PC-9 (cell line): ENCODE measurements at regions not wholly inside any gene's neighbourhood (a gene's known extent, or its start where the extent isn't known, plus 50 kb on each side); places are given as distances from the start of the nearest gene placed in this dataset.

ENCODE experiments used
- BruUV-seq: library from RNA; stranded (reverse); fragments of 400-500 nt; replicated peaks from 2 replicates; lab custom pipeline; 2021; lab: Mats Ljungman, UMichigan
- CTCF ChIA-PET: fragments of 300-600 bp; sonication (Branson Sonifier 250); formaldehyde crosslinking; loops from one replicate; lab custom pipeline; 2022; ENCODE audit warnings: antibody characterized with exemption; lab: Charles Lee
- POLR2A ChIA-PET: fragments of 300-600 bp; sonication (Branson Sonifier 250); formaldehyde crosslinking; loops from one replicate; lab custom pipeline; 2022; ENCODE audit warnings: antibody characterized with exemption; ENCODE audit not compliant: unreplicated experiment; lab: Charles Lee
- DNase-seq, 2 experiments: peaks; one replicate each; pipeline versions ENCODE4 v3.0.0 to v3.0.0-alpha.2; 2015 to 2022; ENCODE audit warnings: mixed read lengths in 1 of 2
- H2AFZ ChIP-seq: fragments of 200-600 bp; sonication (generic); 2 replicates; pipeline ENCODE4 v1.8.1; 2017; ENCODE audit warnings: antibody characterized with exemption
- H3F3A ChIP-seq: fragments of 200-600 bp; sonication (generic); 2 replicates; pipeline ENCODE4 v1.8.1; 2017; ENCODE audit warnings: antibody characterized with exemption, mild to moderate bottlenecking, low read depth; ENCODE audit not compliant: insufficient read depth
- H3K27ac ChIP-seq: fragments of 200-600 bp; sonication (generic); 2 replicates; pipeline ENCODE4 v1.6.1; 2016; ENCODE audit warnings: mixed run types
- H3K27me3 ChIP-seq: fragments of 200-600 bp; sonication (generic); 2 replicates; pipeline ENCODE4 v1.6.1; 2016; ENCODE audit warnings: low read depth, mixed run types; ENCODE audit not compliant: insufficient read depth
- H3K36me3 ChIP-seq: fragments of 200-600 bp; sonication (generic); 2 replicates; pipeline ENCODE4 v1.6.1; 2016; ENCODE audit warnings: low read depth, mixed run types
- H3K4me1 ChIP-seq: fragments of 200-600 bp; sonication (generic); replicated peaks from 2 replicates; pipeline ENCODE4 v1.6.1; 2016; ENCODE audit warnings: mixed run types; ENCODE audit not compliant: insufficient read depth
- H3K4me2 ChIP-seq: fragments of 200-600 bp; sonication (generic); 2 replicates; pipeline ENCODE4 v1.6.1; 2017; ENCODE audit warnings: mixed run types
- H3K4me3 ChIP-seq: fragments of 200-600 bp; sonication (generic); 2 replicates; pipeline ENCODE4 v1.6.1; 2016; ENCODE audit warnings: mixed run types
- H3K79me2 ChIP-seq: fragments of 200-600 bp; sonication (generic); 2 replicates; pipeline ENCODE4 v1.6.1; 2017; ENCODE audit warnings: low read depth, mixed run types
- H3K9me2 ChIP-seq: fragments of 200-600 bp; sonication (generic); 2 replicates; pipeline ENCODE4 v1.8.1; 2017; ENCODE audit warnings: mild to moderate bottlenecking; ENCODE audit not compliant: insufficient read depth
- H3K9me3 ChIP-seq: fragments of 200-600 bp; sonication (generic); 2 replicates; pipeline ENCODE4 v1.8.1; 2016; ENCODE audit warnings: low read depth; ENCODE audit not compliant: insufficient read depth
- H4K20me1 ChIP-seq: fragments of 200-600 bp; sonication (generic); 2 replicates; pipeline ENCODE4 v1.8.1; 2017; ENCODE audit not compliant: insufficient read depth
- EZH2 ChIP-seq: fragments of 200-600 bp; sonication (generic); IDR thresholded peaks from 2 replicates; pipeline ENCODE4 v1.8.0; 2017; ENCODE audit warnings: antibody characterized with exemption, low read depth
- intact Hi-C: fragments of 100-400 bp; cut with micrococcal nuclease; formaldehyde crosslinking; loops from one replicate; pipeline ENCODE4 v1.10.0; 2022; ENCODE audit not compliant: unreplicated experiment
- TF ChIP-seq, protein P1 (sequence below): fragments of 200-600 bp; sonication (generic); conservative IDR thresholded peaks from 2 replicates; pipeline ENCODE4 v1.6.1; 2017; ENCODE audit warnings: mixed run types, antibody characterized with exemption, mild to moderate bottlenecking, moderate library complexity

- ChIA-PET POLR2A (no interaction called here), CTCF (no interaction called here)
- Histone ChIP-seq H3K27me3 (no peaks in the 10 kb centered on the region), H4K20me1 (no peaks in the 10 kb centered on the region), H3F3A (no peaks in the 10 kb centered on the region), H3K4me2 (no peak overlapping the region), H3K9me3 (no peaks in the 10 kb centered on the region), H3K79me2 (no peaks in the 10 kb centered on the region), H3K36me3 (no peaks in the 10 kb centered on the region), H3K9me2 (no peaks in the 10 kb centered on the region), H3K27ac (no peak overlapping the region), H3K4me1 (no peaks in the 10 kb centered on the region), H3K4me3 (no peak overlapping the region), H2AFZ (no peak overlapping the region)
- BruUV-seq, result no TSS peak
- intact Hi-C loops, result loop anchor here (1.0 kb wide), 1 partner anchor 171 kb away; no protein-coding TSS in a partner anchor
- TF ChIP-seq, protein P1, sequence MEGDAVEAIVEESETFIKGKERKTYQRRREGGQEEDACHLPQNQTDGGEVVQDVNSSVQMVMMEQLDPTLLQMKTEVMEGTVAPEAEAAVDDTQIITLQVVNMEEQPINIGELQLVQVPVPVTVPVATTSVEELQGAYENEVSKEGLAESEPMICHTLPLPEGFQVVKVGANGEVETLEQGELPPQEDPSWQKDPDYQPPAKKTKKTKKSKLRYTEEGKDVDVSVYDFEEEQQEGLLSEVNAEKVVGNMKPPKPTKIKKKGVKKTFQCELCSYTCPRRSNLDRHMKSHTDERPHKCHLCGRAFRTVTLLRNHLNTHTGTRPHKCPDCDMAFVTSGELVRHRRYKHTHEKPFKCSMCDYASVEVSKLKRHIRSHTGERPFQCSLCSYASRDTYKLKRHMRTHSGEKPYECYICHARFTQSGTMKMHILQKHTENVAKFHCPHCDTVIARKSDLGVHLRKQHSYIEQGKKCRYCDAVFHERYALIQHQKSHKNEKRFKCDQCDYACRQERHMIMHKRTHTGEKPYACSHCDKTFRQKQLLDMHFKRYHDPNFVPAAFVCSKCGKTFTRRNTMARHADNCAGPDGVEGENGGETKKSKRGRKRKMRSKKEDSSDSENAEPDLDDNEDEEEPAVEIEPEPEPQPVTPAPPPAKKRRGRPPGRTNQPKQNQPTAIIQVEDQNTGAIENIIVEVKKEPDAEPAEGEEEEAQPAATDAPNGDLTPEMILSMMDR, result peak; percentile 68
- no peak for TF ChIP-seq EZH2
- DNase-seq, result peak in 1 of 2 experiments; percentile 8
These were observed 676.1 kb downstream of the PTPRU start for GRCh38 chr1:29912425-29912824.

GRCh38 chr1:29909962-29910361 is 673.6 kb downstream of the PTPRU start:
- Histone ChIP-seq H3K27me3 (no peaks in the 10 kb centered on the region), H3K9me2 (no peaks in the 10 kb centered on the region), H3K36me3 (no peaks in the 10 kb centered on the region), H3F3A (no peaks in the 10 kb centered on the region), H3K4me2 (no peak overlapping the region), H3K4me3 (no peak overlapping the region), H3K79me2 (no peaks in the 10 kb centered on the region), H3K27ac (no peak overlapping the region), H2AFZ (no peak overlapping the region), H3K4me1 (no peaks in the 10 kb centered on the region), H4K20me1 (no peaks in the 10 kb centered on the region), H3K9me3 (no peaks in the 10 kb centered on the region)
- intact Hi-C loops, result no loop called here
- no peak for DNase-seq
- no TSS peak for BruUV-seq
- CTCF ChIA-PET, result no interaction called here
- POLR2A ChIA-PET, result no interaction called here
- TF ChIP-seq EZH2, result no peak
- TF ChIP-seq, protein P1, result no peak

DNA sequence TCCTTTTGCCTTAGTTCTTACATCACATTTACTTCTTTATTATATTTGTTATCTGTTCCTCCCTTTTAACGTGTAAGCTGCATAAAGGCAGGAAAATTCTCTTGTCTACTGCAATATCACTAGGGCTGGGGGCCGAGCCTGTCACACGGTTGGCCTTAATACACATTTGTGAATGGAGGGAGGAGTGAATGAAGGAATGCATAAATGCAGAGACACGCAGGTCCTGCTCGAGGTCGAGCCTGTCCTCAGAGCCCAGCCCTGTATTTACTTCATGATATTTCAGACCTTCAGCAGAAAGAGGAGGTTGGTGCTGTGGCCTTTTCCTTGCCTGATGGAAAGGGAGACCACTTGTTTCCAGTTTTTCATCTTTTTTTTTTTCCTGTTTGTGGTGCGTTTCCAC is 671.3 kb downstream of the PTPRU start:
- H3K9me3 ChIP-seq, result no peaks in the 10 kb centered on the region
- H3K79me2 ChIP-seq, result no peaks in the 10 kb centered on the region
- no TSS peak for BruUV-seq
- no peak for TF ChIP-seq EZH2
- TF ChIP-seq, protein P1, result no peak
- no peak overlapping the region for H3K4me3 ChIP-seq
- H3K4me2 ChIP-seq, result no peak overlapping the region
- CTCF ChIA-PET, result no interaction called here
- peaks cover 3% of the 10 kb centered on the region; the same call in 1 of the 2 replicates for H3K27me3 ChIP-seq
- intact Hi-C loops, result no loop called here
- H3K36me3 ChIP-seq, result no peaks in the 10 kb centered on the region
- H3F3A ChIP-seq, result no peaks in the 10 kb centered on the region
- no peaks in the 10 kb centered on the region for H3K4me1 ChIP-seq
- H4K20me1 ChIP-seq, result no peaks in the 10 kb centered on the region
- no peak for DNase-seq
- H3K9me2 ChIP-seq, result no peaks in the 10 kb centered on the region
- POLR2A ChIA-PET, result no interaction called here
- no peak overlapping the region for H2AFZ ChIP-seq
- H3K27ac ChIP-seq, result no peak overlapping the region
